ENCODE measurements at regions not wholly inside any gene's neighbourhood (a gene's known extent, or its start where the extent isn't known, plus 50 kb on each side); places are given as distances from the start of the nearest gene placed in this dataset.

DNA sequence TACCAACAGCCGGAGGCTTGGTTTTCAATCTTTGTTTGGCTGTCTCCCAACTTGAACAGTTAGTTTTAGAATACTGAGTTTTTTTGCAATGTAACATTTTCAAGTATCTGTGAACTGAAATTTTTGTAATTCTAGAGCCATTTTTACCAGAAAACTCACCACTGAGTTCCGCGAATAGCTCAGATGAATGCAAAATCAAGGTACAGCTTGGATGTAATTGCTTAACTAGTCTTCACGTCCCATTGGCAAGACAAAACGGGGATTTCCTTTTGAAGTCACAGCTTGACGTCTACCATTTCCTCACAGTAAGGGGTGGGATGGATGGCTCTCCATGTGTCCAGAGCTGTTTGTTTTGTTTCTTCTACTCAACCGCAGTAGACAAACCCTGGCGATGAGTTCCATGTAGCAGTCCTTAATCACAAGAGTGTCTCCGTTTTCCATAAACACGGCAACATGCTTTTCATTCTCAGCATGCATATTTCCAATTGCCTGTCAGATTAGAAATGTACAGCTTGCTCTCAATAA is 55.8 kb upstream of the FGFR2 start:
- Histone ChIP-seq H3K4me2 (ENCODE audit: insufficient read depth, low read length) (no peak overlapping the region), H3K9me1 (replicated peaks; ENCODE audit: control insufficient read depth, extremely low read depth, insufficient read depth, low read length) (no peaks in the 10 kb centered on the region), H3K27me3 (ENCODE audit: control insufficient read depth in 2 of 2, insufficient read depth in 2 of 2, low read length in 2 of 2) (no peaks in the 10 kb centered on the region), H3K4me1 (ENCODE audit: control insufficient read depth, extremely low read depth, insufficient read depth, low read length) (no peaks in the 10 kb centered on the region), H3K79me2 (ENCODE audit: control insufficient read depth, insufficient read depth, low read length) (no peaks in the 10 kb centered on the region), H3K27ac (ENCODE audit: insufficient read depth, low read depth, low read length) (no peak overlapping the region), H3K36me3 (ENCODE audit: control insufficient read depth in 2 of 2, extremely low read depth in 1 of 2, insufficient read depth in 2 of 2, low read length in 2 of 2) (no peaks in the 10 kb centered on the region), H3K9ac (replicated peaks; ENCODE audit: extremely low read depth, insufficient read depth, low read length) (no peak overlapping the region), H4K20me1 (replicated peaks; ENCODE audit: control insufficient read depth, extremely low read depth, insufficient read depth, low read length) (no peaks in the 10 kb centered on the region), H2AFZ (ENCODE audit: low read depth, low read length) (no peak overlapping the region), H3K4me3 (replicated peaks in 1 of 3; ENCODE audit: insufficient read depth in 1 of 3, low read depth in 1 of 3, low read length in 3 of 3) (no peak overlapping the region), H3K9me3 (replicated peaks; ENCODE audit: control insufficient read depth, insufficient read depth, low read length) (no peaks in the 10 kb centered on the region)
- ChIA-PET POLR2A (interaction anchor here (0.6 kb wide), 1 partner anchor 770 kb away, joined by 3 read pairs; no protein-coding TSS in a partner anchor), CTCF (no interaction called here)
- dilution Hi-C loops (cut with MboI; ENCODE audit: extremely low pct_ligation_motif_present, low sequenced_read_pairs) (no loop called here), intact Hi-C loops (cut with micrococcal nuclease) (no loop called here)
- TF ChIP-seq POLR2A (IDR thresholded peaks at IDR 0.05; ENCODE audit: low read depth, low read length) (no peak), GATA2 (IDR thresholded peaks at IDR 0.05; ENCODE audit: insufficient read depth, insufficient read length, low read depth, low read length) (no peak), JUN (IDR thresholded peaks at IDR 0.05; ENCODE audit: borderline replicate concordance, insufficient read depth, insufficient read length, low read depth) (no peak), EZH2 (IDR thresholded peaks at IDR 0.05; ENCODE audit: borderline replicate concordance, low read depth, low read length, severe bottlenecking) (no peak), MYC (IDR thresholded peaks at IDR 0.05; ENCODE audit: low read depth, low read length) (no peak), CTCF (IDR thresholded peaks at IDR 0.05; ENCODE audit: extremely low read depth in 1 of 2, insufficient read depth in 1 of 2, low read depth in 1 of 2, low read length in 2 of 2) (no peak), FOS (IDR thresholded peaks at IDR 0.05; ENCODE audit: borderline replicate concordance, insufficient read depth, low read length) (no peak), POLR2AphosphoS5 (IDR thresholded peaks at IDR 0.05; ENCODE audit: insufficient read depth, low read depth, low read length) (no peak)
- TF ChIP-seq, protein P1, sequence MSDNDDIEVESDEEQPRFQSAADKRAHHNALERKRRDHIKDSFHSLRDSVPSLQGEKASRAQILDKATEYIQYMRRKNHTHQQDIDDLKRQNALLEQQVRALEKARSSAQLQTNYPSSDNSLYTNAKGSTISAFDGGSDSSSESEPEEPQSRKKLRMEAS (IDR thresholded peaks at IDR 0.05; ENCODE audit: insufficient read depth, insufficient read length), result no peak
- BruUV-seq (replicated peaks), result no TSS peak
- DNase-seq (ENCODE audit: low read depth, low spot score) (no peak), FAIRE-seq (no peak)
